ENCODE measurements at regions not wholly inside any gene's neighbourhood (a gene's known extent, or its start where the extent isn't known, plus 50 kb on each side); places are given as distances from the start of the nearest gene placed in this dataset.
"Not testable (repeated sequence)": the region's sequence is repeated elsewhere in the genome, so short reads cannot be mapped to it uniquely, and the experiment has no call there.

DNA sequence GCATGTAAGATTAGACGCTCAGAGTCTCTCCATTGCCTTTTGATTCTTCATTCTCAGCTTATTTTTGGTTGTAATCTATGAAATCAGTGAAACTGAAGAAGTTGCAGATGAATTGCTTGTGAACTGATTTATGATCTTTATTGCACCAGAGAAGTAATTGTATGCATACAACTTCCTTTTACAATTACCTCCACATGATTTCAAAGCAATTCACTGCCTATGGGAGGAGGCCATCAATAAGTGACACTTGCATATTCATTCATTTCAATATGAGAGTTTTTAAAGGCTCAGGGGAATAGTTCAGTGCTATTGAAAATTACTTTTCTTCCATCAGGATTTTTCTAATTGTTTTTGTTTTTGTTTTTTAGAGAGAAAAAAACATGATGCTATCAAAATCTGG is 222.3 kb downstream of the NKX6-1 start:
- no peak for DNase-seq

DNA sequence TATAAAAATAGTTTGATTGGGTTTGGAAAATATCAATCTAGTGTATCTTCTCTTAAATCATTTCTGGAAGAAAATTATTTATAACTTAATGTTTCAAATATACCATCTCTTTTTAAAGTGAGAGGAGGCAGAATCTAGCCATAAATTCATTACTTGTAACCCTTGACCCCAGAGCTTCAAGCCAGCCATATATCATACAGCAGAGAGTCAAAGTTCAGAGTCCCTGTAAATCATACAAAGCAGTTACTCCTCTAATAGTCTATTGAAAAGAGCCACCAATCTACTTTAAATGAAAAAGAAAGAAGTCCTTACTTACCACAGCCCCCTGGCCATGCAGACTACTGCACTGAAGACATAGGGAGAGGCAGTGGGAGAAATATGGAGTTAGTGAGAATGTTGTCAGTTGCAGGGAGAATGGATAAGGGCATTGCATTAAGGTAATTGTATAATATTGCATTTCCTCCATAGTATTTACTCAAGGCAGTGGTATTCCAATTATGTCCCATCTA is 229.5 kb downstream of the NKX6-1 start:
- no peak for DNase-seq

GRCh38 chr4:84264652-84265051 is 234.4 kb downstream of the NKX6-1 start:
- no peak for DNase-seq

- DNase-seq: no peak
These were observed 235.7 kb downstream of the NKX6-1 start for GRCh38 chr4:84263415-84263814.

DNA sequence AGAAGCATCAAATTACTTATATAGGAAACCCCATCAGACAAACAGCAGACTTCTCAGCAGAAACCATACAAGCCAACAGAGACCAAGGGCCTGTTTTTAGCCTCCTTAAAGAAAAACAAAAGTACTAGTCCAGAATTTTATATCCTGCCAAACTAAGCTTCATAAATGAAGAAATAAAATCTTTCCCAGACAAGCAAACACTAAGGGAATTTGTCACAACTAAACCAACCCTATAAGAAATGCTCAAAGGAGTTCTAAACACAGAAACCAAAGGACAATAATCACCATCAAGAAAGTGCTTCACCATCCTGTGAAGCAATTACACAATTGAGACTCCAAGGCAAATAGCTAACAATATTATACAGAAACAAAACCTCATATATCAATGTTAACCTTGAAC is 238.6 kb downstream of the NKX6-1 start:
- no peak for DNase-seq

DNA sequence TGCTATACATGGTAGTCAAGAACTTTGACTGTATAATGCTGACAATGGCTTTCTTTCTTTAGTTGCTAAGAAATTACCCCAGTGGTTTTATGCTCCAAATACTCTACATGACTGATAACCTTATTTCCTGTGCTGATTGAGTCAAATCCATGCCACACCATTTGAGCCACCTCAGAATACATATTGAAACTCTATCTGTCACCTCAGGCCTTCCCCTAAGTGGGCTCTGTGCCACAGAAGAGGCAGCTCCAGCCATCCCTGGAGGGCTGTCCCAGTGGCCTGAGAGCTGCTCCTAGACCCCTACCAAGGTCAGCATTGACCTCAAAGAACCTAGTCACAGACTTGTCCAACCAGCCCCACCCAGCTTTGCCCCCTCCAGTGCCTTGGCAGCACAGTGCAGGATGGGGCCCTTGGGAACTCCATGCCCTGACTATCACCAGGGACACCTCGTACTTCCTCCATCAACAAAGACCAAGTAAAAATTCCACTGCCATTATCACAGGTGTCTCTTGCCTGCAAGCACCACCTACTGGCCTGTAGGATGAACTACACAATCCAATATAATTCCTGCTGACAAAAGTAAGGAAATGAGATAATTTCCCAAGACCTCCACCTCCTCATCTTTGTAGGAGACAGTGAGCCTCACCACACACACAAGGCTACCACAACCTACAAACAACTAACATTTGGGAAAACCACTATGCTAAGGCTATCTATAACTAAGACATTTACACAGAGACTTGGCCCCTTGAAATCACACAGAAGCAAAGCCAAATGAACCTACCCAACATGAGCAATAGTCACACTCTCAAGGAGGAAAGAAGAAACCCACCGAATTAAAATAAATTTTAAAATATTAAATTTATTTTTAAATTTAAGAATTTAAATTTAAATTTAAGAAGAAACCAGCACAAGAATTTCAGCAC is 239.9 kb downstream of the NKX6-1 start:
- no peak for DNase-seq

- DNase-seq: no peak
These were observed 244.6 kb downstream of the NKX6-1 start for GRCh38 chr4:84254537-84254936.

DNA sequence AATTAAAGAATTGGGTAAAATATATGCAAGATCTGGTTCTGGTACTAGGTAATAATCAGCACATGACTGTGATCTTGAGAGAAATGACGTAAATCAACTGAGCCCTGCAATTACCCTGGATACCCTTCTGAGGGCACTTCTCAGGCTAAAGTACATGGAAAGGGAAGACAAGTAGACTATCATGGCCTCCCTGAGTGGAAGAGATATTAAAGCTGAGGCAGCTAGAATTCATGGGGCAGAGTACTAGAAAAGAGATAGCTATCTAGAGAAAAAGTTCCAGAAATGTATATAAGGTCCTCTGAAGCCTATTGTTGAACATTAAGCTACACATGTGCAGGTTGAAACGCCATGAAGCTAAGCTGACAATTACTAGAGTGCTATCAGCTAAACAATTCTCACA is 249.6 kb downstream of the NKX6-1 start:
- DNase-seq: no peak

- DNase-seq: not testable (repeated sequence)
These were observed 254.1 kb downstream of the NKX6-1 start for GRCh38 chr4:84245042-84245441.

- not testable (repeated sequence) for DNase-seq
These were observed 254.7 kb downstream of the NKX6-1 start for GRCh38 chr4:84244346-84244801.

- DNase-seq: no peak
These were observed 255.4 kb downstream of the NKX6-1 start for GRCh38 chr4:84243685-84244084.

GRCh38 chr4:84239278-84239845 is 259.7 kb downstream of the NKX6-1 start:
- no peak for DNase-seq

GRCh38 chr4:84238247-84239090 is 260.6 kb downstream of the NKX6-1 start:
- no peak for DNase-seq

GRCh38 chr4:84237008-84237407 is 262.1 kb downstream of the NKX6-1 start:
- DNase-seq: no peak

DNA sequence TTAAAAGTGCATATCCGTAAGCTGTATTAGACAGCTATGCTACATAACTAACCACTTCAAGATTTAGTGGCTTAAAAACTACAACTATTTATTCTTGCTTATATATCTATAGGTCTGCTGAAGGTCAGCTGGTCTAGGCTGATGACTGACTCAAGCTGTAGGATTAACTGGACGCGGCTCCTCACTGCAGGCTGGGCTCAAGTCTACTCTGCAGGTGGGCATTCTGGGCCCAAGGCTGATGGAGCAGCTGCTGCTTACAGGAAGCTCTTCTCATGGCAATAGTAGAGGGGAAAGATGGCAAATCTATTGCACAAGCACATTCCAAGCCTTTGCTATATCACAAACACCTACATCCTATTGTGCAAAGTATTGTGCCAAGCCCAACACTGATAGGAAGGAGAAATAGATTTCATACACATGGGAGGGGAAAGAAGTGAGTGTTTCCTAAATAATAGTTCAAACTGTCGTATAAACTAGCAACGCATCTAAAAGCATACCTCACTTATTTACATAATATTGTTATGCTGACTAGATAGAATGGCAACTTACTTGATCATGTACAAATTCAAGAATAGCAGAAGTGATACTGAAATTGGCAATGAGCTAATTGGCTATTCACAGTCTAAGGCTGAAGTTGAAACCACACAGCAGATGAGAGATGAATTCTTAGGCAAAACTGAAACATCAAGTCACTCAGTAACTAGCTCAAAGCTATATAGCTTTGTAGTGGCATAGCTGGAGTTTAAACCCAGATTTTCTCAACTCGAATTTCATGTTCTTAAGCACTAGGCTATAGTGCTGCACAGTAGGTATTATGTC is 263.8 kb downstream of the NKX6-1 start:
- DNase-seq: no peak

DNA sequence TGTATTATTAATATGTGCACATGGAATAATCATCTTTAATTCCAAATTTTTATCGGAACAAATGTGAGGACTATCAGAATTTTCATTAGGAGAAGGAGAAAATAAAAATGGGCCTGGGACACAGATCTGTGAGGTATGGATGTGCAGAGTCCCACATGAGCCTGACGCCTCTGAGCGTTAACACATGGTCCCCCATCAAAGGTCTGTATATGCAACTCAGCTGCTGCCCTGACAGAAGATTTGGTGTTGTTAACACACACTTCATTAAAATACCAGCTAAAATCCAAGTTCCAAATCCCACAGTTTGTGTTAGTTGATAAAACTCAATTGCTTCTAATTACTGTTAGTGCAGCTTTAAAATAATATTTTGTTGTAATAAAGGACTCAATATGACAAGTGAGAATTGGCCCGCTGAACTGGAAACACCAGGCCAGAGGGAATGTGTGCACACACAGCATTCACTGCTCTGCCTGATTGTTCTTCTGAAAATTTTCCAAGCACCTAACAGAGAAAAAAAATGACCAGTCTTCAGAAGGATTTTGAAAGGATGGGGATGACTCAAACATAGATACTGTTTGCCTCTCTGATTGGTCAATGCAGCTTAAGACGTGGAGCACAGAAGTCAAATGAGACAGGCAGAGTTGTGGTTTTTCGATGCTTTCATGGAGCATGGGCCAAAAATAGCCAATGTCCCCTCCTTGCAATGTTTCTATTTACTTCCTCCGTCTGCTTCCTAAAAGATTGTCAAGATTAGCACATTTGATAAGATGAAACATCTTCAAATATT is 266.6 kb downstream of the NKX6-1 start:
- DNase-seq: no peak

GRCh38 chr4:84231539-84232055 is 267.5 kb downstream of the NKX6-1 start:
- no peak for DNase-seq

DNA sequence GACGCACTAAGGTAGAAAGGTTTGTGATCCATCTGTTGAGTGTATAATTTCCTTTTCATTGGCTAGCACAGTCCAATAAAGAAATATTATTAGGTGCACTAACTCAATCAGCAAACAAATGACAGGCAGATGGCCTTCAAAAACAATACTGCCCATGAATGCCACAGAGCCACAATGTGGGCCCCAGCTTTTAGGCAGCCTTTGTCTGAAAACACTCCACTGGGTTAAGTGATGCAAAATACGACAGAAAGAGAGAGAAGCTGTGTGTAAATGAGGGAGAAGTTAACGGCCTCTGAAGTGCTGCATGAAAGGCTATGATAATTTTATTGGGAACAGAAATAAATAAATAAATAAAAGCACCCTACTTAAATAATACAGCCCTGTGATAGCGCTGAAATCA is 274.6 kb downstream of the NKX6-1 start:
- DNase-seq: peak; percentile 73

- DNase-seq: no peak
These were observed 277.4 kb downstream of the NKX6-1 start for GRCh38 chr4:84221704-84222103.

GRCh38 chr4:84220990-84221389 is 278.1 kb downstream of the NKX6-1 start:
- no peak for DNase-seq

- no peak for DNase-seq
These were observed 279.4 kb downstream of the NKX6-1 start for GRCh38 chr4:84219656-84220055.

Measured in NCI-H774 (cell line).